ENCODE measurements at regions not wholly inside any gene's neighbourhood (a gene's known extent, or its start where the extent isn't known, plus 50 kb on each side); places are given as distances from the start of the nearest gene placed in this dataset.
"Not testable (repeated sequence)": the region's sequence is repeated elsewhere in the genome, so short reads cannot be mapped to it uniquely, and the experiment has no call there.

- DNase-seq = no peak
Measured at GRCh38 chr5:114952876-114953275, 216.8 kb downstream of the TRIM36 start.

GRCh38 chr5:114949756-114950155, 220.0 kb downstream of the TRIM36 start:
- DNase-seq = no peak

- DNase-seq = peak; percentile 37
Measured at GRCh38 chr5:114948986-114949621, 220.6 kb downstream of the TRIM36 start.

- no peak for DNase-seq
Measured at GRCh38 chr5:114948363-114948762, 221.3 kb downstream of the TRIM36 start.

GRCh38 chr5:114940709-114941108, 229.0 kb downstream of the TRIM36 start:
- no peak for DNase-seq

- no peak for DNase-seq
Measured at GRCh38 chr5:114935490-114935889, 234.2 kb downstream of the TRIM36 start.

GRCh38 chr5:114928644-114929462, 240.9 kb downstream of the TRIM36 start:
- DNase-seq = no peak

- DNase-seq = no peak
Measured at GRCh38 chr5:114924769-114925168, 244.9 kb downstream of the TRIM36 start.

- DNase-seq = no peak
Measured at GRCh38 chr5:114912189-114912920, 257.4 kb downstream of the TRIM36 start.

GRCh38 chr5:114910727-114911126, 259.0 kb downstream of the TRIM36 start:
- DNase-seq = no peak

GRCh38 chr5:114909424-114909823, 260.3 kb downstream of the TRIM36 start:
- no peak for DNase-seq

GRCh38 chr5:114903767-114904166, 265.9 kb downstream of the TRIM36 start:
- no peak for DNase-seq

- DNase-seq = no peak
Measured at GRCh38 chr5:114898602-114899001, 271.1 kb downstream of the TRIM36 start.

GRCh38 chr5:114883675-114884074, 286.0 kb downstream of the TRIM36 start:
- DNase-seq = no peak

- peak; percentile 5 for DNase-seq
Measured at GRCh38 chr5:114859438-114859735, 310.3 kb downstream of the TRIM36 start.

- no peak for DNase-seq
Measured at GRCh38 chr5:114858665-114859437, 310.9 kb downstream of the TRIM36 start.

GRCh38 chr5:114857941-114858551, 311.7 kb downstream of the TRIM36 start:
- peak; percentile 43 for DNase-seq

GRCh38 chr5:114844711-114845110, 325.0 kb downstream of the TRIM36 start:
- not testable (repeated sequence) for DNase-seq

GRCh38 chr5:114839360-114839759, 330.3 kb downstream of the TRIM36 start:
- DNase-seq = no peak

- no peak for DNase-seq
Measured at GRCh38 chr5:114838937-114839336, 330.8 kb downstream of the TRIM36 start.

GRCh38 chr5:114830114-114830513, 339.6 kb downstream of the TRIM36 start:
- DNase-seq = no peak

GRCh38 chr5:114822863-114823262, 346.8 kb downstream of the TRIM36 start:
- DNase-seq = no peak
